ENCODE measurements at regions not wholly inside any gene's neighbourhood (a gene's known extent, or its start where the extent isn't known, plus 50 kb on each side); places are given as distances from the start of the nearest gene placed in this dataset.
A peak's percentile ranks its signal among the peaks of the same experiment; 100 is the strongest.

DNA sequence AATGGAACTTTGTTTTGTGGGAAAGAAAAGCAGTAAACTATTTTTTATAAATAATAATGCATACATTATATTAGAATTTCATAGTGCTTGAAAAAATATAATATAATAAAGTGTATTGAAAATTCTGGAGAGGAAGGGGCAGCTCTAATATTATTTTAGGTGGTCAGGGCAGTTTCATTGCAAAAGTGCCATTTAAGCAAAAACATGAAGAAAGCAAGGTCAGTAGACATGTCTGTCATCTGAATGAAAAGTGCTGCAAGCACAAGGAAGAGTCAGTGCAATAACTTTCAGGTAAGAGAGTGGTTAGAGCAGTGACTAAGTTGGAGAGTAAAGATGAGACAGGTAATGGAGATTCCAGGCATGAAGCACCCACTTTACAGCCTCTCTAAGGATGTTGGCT lies 435.6 kb upstream of the REG3G start:
- CTCF ChIA-PET, result no interaction called here

DNA sequence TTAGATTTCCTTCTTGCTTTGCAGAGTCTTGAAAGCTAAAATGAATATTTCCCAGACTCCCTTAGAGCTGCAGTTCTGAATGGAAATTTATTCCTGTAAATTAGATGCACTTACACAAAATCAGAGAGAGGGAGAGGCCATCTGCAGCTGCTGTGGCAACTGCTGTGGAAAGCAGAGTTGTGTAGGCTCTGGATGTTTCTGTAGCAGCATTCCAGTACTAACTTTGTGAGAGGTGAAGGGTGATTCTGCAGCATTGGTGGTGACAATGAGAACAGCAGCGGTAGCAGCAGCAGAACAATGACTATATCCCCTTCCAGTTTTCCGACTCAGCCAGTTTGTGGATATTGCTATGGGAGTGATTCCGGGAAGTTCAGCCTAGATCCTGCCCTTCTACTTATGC lies 433.0 kb upstream of the REG3G start:
- Mint-ChIP-seq H3K27me3 (ENCODE audit: low read depth) (no peaks in the 10 kb centered on the region), H3K9me3 (peaks cover 4% of the 10 kb centered on the region; the same call in 1 of the 2 replicates), H3K4me3 (no peak overlapping the region), H3K36me3 (no peaks in the 10 kb centered on the region), H3K27ac (no peak overlapping the region), H3K4me1 (no peaks in the 10 kb centered on the region)
- TF ChIP-seq, protein P1, sequence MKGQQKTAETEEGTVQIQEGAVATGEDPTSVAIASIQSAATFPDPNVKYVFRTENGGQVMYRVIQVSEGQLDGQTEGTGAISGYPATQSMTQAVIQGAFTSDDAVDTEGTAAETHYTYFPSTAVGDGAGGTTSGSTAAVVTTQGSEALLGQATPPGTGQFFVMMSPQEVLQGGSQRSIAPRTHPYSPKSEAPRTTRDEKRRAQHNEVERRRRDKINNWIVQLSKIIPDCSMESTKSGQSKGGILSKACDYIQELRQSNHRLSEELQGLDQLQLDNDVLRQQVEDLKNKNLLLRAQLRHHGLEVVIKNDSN (CRISPR knock-in tag; IDR thresholded peaks at IDR 0.05), result no peak
- DNase-seq (ENCODE audit: low spot score) (no peak), ATAC-seq (peak; percentile 69)
- CTCF ChIA-PET, result no interaction called here
- POLR2A ChIA-PET, result no interaction called here

More for the DNA sequence above, 435.6 kb upstream of the REG3G start:
- Mint-ChIP-seq H3K27ac (no peak overlapping the region), H3K27me3 (ENCODE audit: low read depth) (no peaks in the 10 kb centered on the region), H3K9me3 (no peaks in the 10 kb centered on the region), H3K4me1 (peaks cover 4% of the 10 kb centered on the region; the same call in 1 of the 2 replicates), H3K4me3 (no peak overlapping the region), H3K36me3 (no peaks in the 10 kb centered on the region)
- ATAC-seq, result no peak
- no peak for DNase-seq (ENCODE audit: low spot score)
- no peak for TF ChIP-seq KAT7 (CRISPR knock-in tag; IDR thresholded peaks at IDR 0.05; ENCODE audit: borderline replicate concordance)
- POLR2A ChIA-PET, result no interaction called here

DNA sequence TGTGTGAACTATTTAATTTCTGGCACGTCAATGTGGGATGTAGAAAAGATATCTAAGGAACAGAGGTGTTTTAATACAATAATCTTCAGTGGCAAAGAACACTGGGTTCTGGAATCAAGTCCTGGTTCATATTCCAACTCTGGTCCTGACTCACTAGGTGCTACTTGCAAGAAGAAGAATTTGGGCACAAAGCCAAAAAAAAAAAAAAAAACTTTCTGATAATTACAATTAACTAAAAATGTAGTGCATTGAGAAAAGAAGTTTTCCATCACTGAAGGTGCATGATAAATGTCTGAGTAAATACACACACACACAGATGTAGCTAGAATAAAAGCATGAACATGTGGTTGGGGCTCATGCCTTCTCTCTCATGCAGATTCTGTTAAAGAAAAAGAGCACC lies 424.4 kb upstream of the REG3G start:
- H3K27ac Mint-ChIP-seq, result no peak overlapping the region
- POLR2A ChIA-PET, result interaction anchor here (0.6 kb wide), 1 partner anchor 1470 kb away, joined by 4 read pairs; no protein-coding TSS in a partner anchor
- peaks cover 4% of the 10 kb centered on the region for H3K4me1 Mint-ChIP-seq

DNA sequence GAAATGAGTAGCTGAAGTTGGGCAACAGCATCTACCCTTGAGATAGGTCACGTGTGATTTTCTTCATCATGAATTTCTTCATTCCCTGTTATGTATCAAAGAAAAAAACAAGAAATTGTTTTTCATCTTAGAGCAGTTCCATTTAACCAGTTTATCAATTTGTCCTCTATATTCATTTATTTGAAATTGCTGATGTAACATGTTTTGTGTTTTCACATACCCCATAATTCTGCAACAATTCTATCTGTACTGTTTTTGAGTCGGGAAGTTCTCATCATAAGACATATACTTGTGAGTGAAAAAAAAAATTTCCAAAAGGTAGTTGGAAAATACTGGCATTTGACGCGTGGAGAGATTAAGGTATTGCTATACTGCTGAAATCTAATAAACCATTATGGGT lies 422.6 kb upstream of the REG3G start:
- DNase-seq (ENCODE audit: low spot score) (no peak), ATAC-seq (no peak)
- Mint-ChIP-seq H3K4me3 (no peak overlapping the region), H3K9me3 (peaks cover 3% of the 10 kb centered on the region), H3K27me3 (ENCODE audit: low read depth) (no peaks in the 10 kb centered on the region), H3K36me3 (no peaks in the 10 kb centered on the region), H3K27ac (no peak overlapping the region), H3K4me1 (peaks cover 11% of the 10 kb centered on the region)
- CTCF ChIA-PET, result no interaction called here
- POLR2A ChIA-PET, result no interaction called here
- TF ChIP-seq KAT7 (CRISPR knock-in tag; IDR thresholded peaks at IDR 0.05; ENCODE audit: borderline replicate concordance) (no peak), ZBTB21 (CRISPR knock-in tag; IDR thresholded peaks at IDR 0.05; ENCODE audit: borderline replicate concordance) (no peak), PRRX2 (CRISPR knock-in tag; IDR thresholded peaks at IDR 0.05) (no peak), JAZF1 (CRISPR knock-in tag; IDR thresholded peaks at IDR 0.05) (no peak), ZNF219 (CRISPR knock-in tag; IDR thresholded peaks at IDR 0.05; ENCODE audit: borderline replicate concordance) (no peak), ZNF232 (CRISPR knock-in tag; IDR thresholded peaks at IDR 0.05) (no peak)
- TF ChIP-seq, protein P2, sequence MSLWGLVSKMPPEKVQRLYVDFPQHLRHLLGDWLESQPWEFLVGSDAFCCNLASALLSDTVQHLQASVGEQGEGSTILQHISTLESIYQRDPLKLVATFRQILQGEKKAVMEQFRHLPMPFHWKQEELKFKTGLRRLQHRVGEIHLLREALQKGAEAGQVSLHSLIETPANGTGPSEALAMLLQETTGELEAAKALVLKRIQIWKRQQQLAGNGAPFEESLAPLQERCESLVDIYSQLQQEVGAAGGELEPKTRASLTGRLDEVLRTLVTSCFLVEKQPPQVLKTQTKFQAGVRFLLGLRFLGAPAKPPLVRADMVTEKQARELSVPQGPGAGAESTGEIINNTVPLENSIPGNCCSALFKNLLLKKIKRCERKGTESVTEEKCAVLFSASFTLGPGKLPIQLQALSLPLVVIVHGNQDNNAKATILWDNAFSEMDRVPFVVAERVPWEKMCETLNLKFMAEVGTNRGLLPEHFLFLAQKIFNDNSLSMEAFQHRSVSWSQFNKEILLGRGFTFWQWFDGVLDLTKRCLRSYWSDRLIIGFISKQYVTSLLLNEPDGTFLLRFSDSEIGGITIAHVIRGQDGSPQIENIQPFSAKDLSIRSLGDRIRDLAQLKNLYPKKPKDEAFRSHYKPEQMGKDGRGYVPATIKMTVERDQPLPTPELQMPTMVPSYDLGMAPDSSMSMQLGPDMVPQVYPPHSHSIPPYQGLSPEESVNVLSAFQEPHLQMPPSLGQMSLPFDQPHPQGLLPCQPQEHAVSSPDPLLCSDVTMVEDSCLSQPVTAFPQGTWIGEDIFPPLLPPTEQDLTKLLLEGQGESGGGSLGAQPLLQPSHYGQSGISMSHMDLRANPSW (CRISPR knock-in tag; conservative IDR thresholded peaks at IDR 0.05; ENCODE audit: low read depth), result no peak
- TF ChIP-seq, protein P3, sequence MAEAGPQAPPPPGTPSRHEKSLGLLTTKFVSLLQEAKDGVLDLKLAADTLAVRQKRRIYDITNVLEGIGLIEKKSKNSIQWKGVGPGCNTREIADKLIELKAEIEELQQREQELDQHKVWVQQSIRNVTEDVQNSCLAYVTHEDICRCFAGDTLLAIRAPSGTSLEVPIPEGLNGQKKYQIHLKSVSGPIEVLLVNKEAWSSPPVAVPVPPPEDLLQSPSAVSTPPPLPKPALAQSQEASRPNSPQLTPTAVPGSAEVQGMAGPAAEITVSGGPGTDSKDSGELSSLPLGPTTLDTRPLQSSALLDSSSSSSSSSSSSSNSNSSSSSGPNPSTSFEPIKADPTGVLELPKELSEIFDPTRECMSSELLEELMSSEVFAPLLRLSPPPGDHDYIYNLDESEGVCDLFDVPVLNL (CRISPR knock-in tag; IDR thresholded peaks at IDR 0.05; ENCODE audit: borderline replicate concordance, low read depth), result no peak
- TF ChIP-seq, protein P4, sequence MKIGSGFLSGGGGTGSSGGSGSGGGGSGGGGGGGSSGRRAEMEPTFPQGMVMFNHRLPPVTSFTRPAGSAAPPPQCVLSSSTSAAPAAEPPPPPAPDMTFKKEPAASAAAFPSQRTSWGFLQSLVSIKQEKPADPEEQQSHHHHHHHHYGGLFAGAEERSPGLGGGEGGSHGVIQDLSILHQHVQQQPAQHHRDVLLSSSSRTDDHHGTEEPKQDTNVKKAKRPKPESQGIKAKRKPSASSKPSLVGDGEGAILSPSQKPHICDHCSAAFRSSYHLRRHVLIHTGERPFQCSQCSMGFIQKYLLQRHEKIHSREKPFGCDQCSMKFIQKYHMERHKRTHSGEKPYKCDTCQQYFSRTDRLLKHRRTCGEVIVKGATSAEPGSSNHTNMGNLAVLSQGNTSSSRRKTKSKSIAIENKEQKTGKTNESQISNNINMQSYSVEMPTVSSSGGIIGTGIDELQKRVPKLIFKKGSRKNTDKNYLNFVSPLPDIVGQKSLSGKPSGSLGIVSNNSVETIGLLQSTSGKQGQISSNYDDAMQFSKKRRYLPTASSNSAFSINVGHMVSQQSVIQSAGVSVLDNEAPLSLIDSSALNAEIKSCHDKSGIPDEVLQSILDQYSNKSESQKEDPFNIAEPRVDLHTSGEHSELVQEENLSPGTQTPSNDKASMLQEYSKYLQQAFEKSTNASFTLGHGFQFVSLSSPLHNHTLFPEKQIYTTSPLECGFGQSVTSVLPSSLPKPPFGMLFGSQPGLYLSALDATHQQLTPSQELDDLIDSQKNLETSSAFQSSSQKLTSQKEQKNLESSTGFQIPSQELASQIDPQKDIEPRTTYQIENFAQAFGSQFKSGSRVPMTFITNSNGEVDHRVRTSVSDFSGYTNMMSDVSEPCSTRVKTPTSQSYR (CRISPR knock-in tag; IDR thresholded peaks at IDR 0.05), result no peak
- TF ChIP-seq, protein P5, sequence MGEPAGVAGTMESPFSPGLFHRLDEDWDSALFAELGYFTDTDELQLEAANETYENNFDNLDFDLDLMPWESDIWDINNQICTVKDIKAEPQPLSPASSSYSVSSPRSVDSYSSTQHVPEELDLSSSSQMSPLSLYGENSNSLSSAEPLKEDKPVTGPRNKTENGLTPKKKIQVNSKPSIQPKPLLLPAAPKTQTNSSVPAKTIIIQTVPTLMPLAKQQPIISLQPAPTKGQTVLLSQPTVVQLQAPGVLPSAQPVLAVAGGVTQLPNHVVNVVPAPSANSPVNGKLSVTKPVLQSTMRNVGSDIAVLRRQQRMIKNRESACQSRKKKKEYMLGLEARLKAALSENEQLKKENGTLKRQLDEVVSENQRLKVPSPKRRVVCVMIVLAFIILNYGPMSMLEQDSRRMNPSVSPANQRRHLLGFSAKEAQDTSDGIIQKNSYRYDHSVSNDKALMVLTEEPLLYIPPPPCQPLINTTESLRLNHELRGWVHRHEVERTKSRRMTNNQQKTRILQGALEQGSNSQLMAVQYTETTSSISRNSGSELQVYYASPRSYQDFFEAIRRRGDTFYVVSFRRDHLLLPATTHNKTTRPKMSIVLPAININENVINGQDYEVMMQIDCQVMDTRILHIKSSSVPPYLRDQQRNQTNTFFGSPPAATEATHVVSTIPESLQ (CRISPR knock-in tag; IDR thresholded peaks at IDR 0.05), result no peak
- TF ChIP-seq, protein P6, sequence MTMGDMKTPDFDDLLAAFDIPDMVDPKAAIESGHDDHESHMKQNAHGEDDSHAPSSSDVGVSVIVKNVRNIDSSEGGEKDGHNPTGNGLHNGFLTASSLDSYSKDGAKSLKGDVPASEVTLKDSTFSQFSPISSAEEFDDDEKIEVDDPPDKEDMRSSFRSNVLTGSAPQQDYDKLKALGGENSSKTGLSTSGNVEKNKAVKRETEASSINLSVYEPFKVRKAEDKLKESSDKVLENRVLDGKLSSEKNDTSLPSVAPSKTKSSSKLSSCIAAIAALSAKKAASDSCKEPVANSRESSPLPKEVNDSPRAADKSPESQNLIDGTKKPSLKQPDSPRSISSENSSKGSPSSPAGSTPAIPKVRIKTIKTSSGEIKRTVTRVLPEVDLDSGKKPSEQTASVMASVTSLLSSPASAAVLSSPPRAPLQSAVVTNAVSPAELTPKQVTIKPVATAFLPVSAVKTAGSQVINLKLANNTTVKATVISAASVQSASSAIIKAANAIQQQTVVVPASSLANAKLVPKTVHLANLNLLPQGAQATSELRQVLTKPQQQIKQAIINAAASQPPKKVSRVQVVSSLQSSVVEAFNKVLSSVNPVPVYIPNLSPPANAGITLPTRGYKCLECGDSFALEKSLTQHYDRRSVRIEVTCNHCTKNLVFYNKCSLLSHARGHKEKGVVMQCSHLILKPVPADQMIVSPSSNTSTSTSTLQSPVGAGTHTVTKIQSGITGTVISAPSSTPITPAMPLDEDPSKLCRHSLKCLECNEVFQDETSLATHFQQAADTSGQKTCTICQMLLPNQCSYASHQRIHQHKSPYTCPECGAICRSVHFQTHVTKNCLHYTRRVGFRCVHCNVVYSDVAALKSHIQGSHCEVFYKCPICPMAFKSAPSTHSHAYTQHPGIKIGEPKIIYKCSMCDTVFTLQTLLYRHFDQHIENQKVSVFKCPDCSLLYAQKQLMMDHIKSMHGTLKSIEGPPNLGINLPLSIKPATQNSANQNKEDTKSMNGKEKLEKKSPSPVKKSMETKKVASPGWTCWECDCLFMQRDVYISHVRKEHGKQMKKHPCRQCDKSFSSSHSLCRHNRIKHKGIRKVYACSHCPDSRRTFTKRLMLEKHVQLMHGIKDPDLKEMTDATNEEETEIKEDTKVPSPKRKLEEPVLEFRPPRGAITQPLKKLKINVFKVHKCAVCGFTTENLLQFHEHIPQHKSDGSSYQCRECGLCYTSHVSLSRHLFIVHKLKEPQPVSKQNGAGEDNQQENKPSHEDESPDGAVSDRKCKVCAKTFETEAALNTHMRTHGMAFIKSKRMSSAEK (CRISPR knock-in tag; IDR thresholded peaks at IDR 0.05; ENCODE audit: borderline replicate concordance), result no peak
- TF ChIP-seq, protein P7, sequence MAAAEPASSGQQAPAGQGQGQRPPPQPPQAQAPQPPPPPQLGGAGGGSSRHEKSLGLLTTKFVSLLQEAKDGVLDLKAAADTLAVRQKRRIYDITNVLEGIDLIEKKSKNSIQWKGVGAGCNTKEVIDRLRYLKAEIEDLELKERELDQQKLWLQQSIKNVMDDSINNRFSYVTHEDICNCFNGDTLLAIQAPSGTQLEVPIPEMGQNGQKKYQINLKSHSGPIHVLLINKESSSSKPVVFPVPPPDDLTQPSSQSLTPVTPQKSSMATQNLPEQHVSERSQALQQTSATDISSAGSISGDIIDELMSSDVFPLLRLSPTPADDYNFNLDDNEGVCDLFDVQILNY (CRISPR knock-in tag; IDR thresholded peaks at IDR 0.05), result no peak

More for the DNA sequence above, 424.4 kb upstream of the REG3G start:
- peaks cover 7% of the 10 kb centered on the region for H3K9me3 Mint-ChIP-seq
- CTCF ChIA-PET, result no interaction called here
- H3K36me3 Mint-ChIP-seq, result no peaks in the 10 kb centered on the region
- H3K4me3 Mint-ChIP-seq, result no peak overlapping the region
- no peaks in the 10 kb centered on the region for H3K27me3 Mint-ChIP-seq (ENCODE audit: low read depth)
- TF ChIP-seq ESRRA (CRISPR knock-in tag; IDR thresholded peaks at IDR 0.05; ENCODE audit: borderline replicate concordance), result no peak
- no peak for DNase-seq (ENCODE audit: low spot score)
- no peak for ATAC-seq
